G401 (cell line): ENCODE measurements at regions not wholly inside any gene's neighbourhood (a gene's known extent, or its start where the extent isn't known, plus 50 kb on each side); places are given as distances from the start of the nearest gene placed in this dataset.
A peak's percentile ranks its signal among the peaks of the same experiment; 100 is the strongest.

ENCODE experiments used
- DNase-seq: peaks from one replicate; pipeline ENCODE4 v3.0.0-alpha.2; 2015; ENCODE audit warnings: low spot score
- in situ Hi-C: cut with HindIII; loops from 2 replicates; pipeline ENCODE4 v1.10.0; 2016; ENCODE audit warnings: low sequenced_read_pairs, mixed read lengths

DNA sequence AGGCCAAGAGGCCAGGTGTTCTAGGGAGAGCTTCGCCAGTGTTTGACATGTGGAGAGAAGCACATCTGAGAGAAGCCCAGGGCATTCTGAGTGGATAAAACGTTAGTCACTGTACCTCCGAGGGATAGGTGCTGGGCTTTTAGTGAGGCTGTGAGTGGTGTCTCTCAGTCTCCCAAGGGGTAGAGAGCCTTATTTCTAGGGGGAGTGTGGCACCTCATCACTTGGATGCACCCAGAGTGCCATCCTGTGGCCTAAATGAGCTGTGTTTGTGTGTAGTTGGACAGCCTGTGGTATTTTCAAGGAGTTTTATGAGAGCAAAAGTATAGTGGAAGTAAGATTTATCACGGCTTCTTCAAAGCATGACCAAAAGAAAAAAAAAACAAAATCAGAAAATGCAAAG lies 1046.9 kb upstream of the WWC1 start:
- in situ Hi-C loops, result no loop called here
- DNase-seq, result peak; percentile 56

GRCh38 chr5:167245868-167246267 lies 1045.6 kb upstream of the WWC1 start:
- in situ Hi-C loops, result no loop called here
- DNase-seq, result no peak

- in situ Hi-C loops, result no loop called here
- no peak for DNase-seq
Measured at GRCh38 chr5:167247816-167248215, 1043.6 kb upstream of the WWC1 start.

- no peak for DNase-seq
- in situ Hi-C loops, result no loop called here
Measured at GRCh38 chr5:167248257-167248656, 1043.2 kb upstream of the WWC1 start.

DNA sequence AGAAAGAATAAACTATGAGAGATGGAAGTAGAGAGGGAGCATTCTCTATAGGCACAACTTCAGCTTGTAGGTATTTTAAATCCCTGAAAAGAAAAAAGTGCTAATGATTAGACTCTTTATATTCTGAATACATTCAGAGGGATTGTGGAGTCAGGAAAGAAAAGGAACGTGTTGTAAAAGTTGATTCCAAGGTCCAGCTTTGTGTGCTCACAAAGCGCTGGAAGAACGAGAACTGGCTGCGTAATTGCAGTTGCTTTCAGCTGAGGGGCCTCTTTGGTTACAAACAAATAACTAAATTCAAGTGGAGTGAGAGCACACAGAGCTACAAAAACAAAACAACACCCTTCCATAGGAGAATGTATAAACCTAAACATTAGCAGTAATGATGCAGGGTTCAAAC lies 1040.4 kb upstream of the WWC1 start:
- DNase-seq, result no peak
- in situ Hi-C loops, result no loop called here

DNA sequence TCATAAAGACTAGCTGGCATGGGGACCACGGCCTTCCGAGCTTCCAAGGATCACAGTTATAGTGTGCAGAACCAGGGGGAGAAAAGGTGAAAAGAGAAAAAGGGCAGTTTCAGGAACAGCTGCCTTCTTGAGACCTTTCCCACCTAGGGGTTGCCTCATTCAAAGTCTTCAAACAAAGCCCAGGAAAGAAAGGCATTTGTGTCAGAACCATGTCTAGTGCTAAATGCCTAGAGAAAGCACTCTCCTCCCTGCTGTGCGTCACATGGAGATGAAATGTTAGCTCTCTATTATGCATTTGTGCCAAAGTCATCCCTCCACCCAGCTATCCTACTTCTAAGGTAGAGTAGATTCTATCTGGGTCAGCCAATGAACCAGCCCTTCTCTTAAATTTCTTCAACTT lies 1037.3 kb upstream of the WWC1 start:
- no peak for DNase-seq
- in situ Hi-C loops, result no loop called here

- in situ Hi-C loops, result no loop called here
- peak; percentile 18 for DNase-seq
Measured at GRCh38 chr5:167255926-167256325, 1035.5 kb upstream of the WWC1 start.

GRCh38 chr5:167259806-167260205 lies 1031.6 kb upstream of the WWC1 start:
- in situ Hi-C loops, result no loop called here
- DNase-seq, result no peak

DNA sequence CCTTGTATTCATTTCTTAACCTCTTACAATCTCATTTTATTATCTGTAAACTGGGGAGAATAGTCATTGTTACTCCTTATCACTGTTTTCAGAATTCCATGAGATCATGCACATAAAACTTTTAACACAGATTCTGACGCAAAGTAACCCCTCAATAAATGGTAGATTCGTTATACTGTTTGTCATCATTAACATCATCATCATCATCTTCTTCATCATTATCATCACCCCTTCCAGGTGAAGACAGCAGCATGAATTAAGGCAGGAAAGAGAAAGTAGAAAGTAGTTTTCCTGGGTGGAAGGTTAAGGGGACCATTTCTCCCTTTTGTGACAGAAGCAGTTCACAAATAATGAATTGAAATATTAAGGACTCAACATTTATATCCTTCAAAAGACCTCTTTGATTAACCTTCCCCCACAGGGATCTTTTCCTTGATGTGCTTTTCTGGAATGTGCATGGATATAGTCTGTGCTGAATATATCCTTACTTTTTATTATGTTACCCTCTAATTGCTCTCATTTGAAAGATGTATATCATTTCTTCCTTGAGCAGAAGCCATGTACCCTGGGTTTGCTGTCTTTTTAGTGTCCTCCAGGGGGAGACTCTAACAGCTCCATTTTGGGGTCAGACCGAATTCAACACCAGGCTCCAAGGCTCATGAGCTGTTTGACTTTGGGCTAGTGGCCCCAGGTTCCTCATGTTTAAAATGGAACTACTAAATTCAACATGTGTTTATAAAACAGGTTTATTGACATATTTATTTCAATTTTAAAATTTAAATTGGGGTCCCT lies 1029.9 kb upstream of the WWC1 start:
- in situ Hi-C loops, result no loop called here
- no peak for DNase-seq

DNA sequence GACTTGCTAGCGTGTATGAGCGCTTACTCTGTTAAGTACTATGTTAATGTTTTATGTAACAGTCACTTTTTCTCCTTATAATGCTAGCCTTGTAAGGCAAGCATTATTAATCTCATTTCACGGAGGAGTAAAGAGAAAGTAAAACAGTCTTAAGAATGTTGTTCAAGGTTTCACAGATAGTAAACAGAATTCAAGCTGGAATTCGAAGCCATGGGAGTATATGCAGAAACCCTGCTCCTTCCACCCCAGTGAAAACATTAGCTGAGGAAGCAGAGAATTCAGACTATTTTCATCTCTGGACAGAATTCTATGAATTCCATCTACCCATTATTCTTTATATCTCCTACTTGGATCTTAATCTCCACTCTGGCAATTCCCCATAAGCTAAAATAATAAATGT lies 1028.3 kb upstream of the WWC1 start:
- in situ Hi-C loops, result no loop called here
- DNase-seq, result no peak

GRCh38 chr5:167264348-167264747 lies 1027.1 kb upstream of the WWC1 start:
- DNase-seq, result no peak
- in situ Hi-C loops, result no loop called here

DNA sequence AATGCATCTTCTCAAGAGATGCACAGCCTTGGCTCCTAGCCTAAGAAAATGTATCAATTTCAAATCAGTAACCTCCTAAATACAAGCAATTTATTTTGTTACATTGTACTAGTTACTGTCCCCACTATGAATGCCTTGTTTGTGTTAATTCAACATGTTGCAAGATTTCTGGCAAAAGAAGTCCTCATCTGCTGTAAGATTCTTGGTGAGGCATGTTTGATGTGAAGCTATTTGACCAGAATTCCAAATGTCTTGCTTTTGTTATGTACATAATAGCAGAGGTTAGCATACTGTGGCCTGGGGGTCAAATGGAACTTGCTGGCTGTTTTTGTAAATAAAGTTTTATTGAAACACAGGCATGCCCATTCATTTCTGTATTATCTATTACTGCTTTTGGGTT lies 1023.1 kb upstream of the WWC1 start:
- in situ Hi-C loops, result no loop called here
- peak; percentile 42 for DNase-seq

- peak; percentile 95 for DNase-seq
Measured at GRCh38 chr5:167269146-167269545, 1022.3 kb upstream of the WWC1 start.

GRCh38 chr5:167271081-167271480 lies 1020.4 kb upstream of the WWC1 start:
- DNase-seq, result peak; percentile 94
- in situ Hi-C loops, result no loop called here

More at GRCh38 chr5:167269146-167269545, 1022.3 kb upstream of the WWC1 start:
- in situ Hi-C loops, result no loop called here

GRCh38 chr5:167271511-167271910 lies 1019.9 kb upstream of the WWC1 start:
- in situ Hi-C loops, result no loop called here
- peak; percentile 41 for DNase-seq

GRCh38 chr5:167280111-167280510 lies 1011.3 kb upstream of the WWC1 start:
- no peak for DNase-seq
- in situ Hi-C loops, result no loop called here

- in situ Hi-C loops, result no loop called here
- no peak for DNase-seq
Measured at GRCh38 chr5:167281925-167282324, 1009.5 kb upstream of the WWC1 start.

GRCh38 chr5:167283691-167284090 lies 1007.8 kb upstream of the WWC1 start:
- no peak for DNase-seq

DNA sequence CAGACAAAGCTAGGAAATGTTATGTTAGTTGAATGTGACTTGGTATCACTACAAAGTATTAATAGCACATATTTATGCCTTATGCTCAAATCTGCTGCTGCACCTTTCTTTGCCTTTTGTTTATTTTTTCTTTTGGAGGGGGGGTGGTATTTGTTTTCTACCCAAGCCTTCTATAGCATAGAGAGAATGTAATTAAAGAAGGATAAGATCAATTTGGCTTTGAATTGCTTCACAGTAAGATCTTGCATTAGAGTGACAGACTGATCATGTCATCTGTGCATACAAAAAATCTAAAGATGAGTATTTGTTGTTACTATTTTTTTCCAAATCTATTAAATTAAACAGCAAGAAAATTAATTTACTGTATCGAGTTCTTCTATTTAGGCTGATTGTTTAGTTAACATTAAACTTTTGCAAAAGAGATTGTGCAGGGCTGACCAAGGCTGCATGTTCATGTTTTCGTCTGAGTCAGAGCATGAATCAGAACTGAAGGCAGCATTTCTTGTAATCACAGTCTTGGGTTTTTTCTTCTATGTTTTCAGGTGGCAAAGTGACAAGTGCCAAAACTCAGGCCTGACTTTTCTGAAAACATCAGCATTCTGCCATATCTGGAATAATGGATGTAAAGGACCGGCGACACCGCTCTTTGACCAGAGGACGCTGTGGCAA lies 1007.1 kb upstream of the WWC1 start:
- in situ Hi-C loops, result no loop called here
- DNase-seq, result no peak

More at GRCh38 chr5:167283691-167284090, 1007.8 kb upstream of the WWC1 start:
- in situ Hi-C loops, result no loop called here

- no peak for DNase-seq
- in situ Hi-C loops, result no loop called here
Measured at GRCh38 chr5:167285591-167285990, 1005.9 kb upstream of the WWC1 start.

- DNase-seq, result no peak
- in situ Hi-C loops, result no loop called here
Measured at GRCh38 chr5:167286891-167287290, 1004.6 kb upstream of the WWC1 start.
